ENCODE measurements at regions not wholly inside any gene's neighbourhood (a gene's known extent, or its start where the extent isn't known, plus 50 kb on each side); places are given as distances from the start of the nearest gene placed in this dataset.
"Not testable (repeated sequence)": the region's sequence is repeated elsewhere in the genome, so short reads cannot be mapped to it uniquely, and the experiment has no call there.

DNA sequence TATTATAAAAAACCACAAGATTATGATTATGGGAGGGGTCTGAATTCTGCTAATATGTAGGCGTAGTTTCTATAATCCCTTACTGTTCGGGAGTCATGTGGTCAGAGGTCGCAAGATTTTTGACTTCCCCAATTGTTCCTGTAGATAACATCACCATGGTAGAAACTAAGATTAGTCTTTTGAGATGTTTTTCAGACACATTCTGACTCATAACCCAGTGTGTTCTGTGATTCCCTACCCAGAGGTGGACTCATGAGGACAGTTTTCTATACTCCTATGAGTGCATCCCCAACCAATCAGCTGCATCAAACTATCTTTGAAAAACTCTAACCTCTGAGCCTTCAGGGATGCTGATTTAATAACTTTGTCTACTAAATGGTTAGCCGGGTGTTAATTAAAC, 175.5 kb downstream of the RFPL4B start:
- no peak for DNase-seq

- DNase-seq = no peak
These were observed 176.9 kb downstream of the RFPL4B start for GRCh38 chr6:112524071-112524470.

GRCh38 chr6:112525749-112526148, 178.6 kb downstream of the RFPL4B start:
- DNase-seq = no peak

GRCh38 chr6:112526594-112526993, 179.5 kb downstream of the RFPL4B start:
- DNase-seq = no peak

DNA sequence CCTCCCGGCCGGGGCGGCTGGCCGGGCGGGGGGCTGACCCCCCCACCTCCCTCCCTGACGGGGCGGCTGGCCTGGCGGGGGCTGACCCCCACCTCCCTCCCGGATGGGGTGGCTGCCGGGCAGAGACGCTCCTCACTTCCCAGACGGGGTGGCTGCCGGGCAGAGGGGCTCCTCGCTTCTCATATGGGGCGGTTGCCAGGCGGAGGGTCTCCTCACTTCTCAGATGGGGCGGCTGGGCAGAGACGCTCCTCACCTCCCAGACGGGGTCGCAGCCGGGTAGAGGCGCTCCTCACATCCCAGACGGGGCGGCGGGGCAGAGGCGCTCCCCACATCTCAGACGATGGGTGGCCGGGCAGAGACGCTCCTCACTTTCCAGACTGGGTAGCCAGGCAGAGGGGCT, 181.2 kb downstream of the RFPL4B start:
- DNase-seq = not testable (repeated sequence)

DNA sequence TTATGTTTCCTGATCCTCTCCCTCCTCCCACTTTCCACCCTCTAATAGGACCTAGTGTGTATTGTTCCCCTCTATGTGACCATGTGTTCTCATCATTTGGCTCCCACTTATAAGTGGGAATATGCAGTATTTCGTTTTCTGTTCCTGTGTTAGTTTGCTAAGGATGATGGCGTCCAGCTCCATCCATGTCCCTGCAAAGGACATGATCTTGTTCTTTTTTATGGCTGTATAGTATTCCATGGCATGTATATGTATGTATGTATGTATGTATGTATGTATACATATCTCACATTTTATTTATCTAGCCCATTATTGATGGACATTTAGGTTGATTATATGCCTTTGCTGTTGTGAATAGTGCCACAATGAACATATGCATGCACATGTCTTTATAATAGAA, 188.7 kb downstream of the RFPL4B start:
- DNase-seq = no peak

DNA sequence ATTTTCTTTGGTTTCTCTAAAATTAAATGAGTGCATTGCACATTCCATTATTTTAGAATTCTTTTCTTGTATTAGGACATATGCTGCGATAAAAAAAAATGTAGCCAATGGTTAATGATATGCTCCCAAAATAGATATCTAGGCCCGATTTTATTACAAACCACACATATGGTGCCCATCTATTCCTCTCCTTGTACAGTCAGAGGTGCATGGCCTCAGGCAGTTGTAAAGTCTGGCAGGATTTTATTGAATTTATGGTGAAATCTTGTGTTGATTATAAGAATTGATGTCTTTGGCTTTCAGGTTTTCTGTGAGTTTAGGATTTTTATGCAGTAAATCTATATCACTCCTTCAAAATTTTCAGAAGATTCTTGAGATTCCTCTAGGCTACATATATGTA, 192.2 kb downstream of the RFPL4B start:
- DNase-seq = no peak

GRCh38 chr6:112541847-112542246, 194.7 kb downstream of the RFPL4B start:
- DNase-seq = not testable (repeated sequence)

- not testable (repeated sequence) for DNase-seq
These were observed 200.4 kb downstream of the RFPL4B start for GRCh38 chr6:112547321-112548085.

DNA sequence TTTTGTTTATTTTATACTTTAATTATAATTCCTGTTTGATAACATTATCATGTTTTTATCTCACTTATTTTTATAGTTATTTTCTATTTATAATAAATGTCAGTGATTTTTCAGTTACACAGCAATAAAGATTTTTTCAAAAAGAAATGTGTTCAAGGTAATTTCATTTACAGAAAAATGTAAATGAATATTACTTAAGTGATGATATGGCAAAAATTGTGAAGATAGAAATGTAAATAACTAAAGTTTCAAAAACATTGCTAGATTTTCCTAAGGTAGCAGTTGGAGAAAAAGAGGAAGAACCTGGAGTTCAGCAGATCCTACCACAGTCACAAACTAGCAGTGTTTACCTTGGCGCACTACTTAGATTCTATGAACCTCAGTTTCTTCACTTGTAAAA, 202.6 kb downstream of the RFPL4B start:
- no peak for DNase-seq

GRCh38 chr6:112557435-112557834, 210.3 kb downstream of the RFPL4B start:
- DNase-seq = no peak

DNA sequence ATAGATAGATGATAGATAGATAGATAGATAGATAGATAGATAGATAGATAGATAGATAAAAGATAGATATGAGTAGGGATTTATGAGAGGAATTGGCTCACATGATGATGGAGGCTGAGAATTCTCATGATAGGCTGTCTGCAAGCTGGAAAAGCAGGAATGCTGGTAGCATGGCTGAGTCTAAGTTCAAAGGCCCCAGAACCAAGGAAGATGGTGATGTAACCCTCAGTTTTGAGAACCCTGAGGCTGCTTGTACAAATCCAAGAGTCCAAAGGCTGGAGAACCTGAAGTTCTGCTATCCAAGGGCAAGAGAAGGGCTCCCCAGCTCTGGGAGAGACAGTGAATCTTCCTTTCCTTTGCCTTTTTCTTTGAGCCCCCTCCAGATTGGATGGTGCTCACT, 210.8 kb downstream of the RFPL4B start:
- DNase-seq = no peak

- DNase-seq = no peak
These were observed 213.5 kb downstream of the RFPL4B start for GRCh38 chr6:112560651-112561050.

DNA sequence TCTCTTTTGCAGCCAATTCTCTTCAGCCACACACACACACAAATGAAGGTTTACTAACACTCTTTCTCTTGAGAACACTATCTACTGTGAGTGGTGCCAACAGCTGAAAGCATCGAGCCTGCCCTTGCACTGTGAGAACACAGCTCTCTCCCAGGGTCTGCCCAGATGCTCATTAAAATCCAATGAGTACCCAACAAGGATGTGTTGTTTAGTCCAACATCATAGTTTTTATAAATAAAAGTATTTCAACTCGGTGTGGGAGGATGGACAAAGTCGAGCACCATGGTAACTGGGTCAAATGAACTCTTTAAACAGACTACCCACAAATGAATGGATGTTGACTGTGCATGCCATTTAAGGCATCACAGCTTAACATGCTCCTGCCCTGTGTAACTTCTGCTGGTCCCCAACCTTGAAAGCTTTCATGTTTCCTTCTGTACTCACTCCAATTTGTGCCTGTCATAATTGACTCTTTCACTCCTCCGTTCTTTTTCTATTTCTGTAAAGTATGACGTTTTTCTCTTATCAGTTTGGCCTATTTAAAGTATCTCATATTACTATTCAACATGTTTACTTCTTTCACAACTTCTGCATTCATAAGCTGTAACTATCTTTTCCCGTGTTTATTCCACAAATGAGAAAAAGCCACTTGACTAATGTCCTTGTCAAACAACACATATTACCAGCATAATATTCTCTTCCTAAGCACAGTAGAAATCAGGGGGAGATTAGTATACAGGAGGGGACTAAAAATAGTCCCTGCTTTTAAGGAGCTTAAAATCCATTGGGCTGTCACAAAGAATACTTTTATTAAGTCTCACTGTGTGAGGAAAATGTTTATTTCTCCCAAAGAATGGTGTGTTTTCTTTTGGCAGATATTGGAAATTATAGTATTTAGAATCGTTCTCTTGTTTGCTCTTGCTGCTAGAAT, 215.4 kb downstream of the RFPL4B start:
- no peak for DNase-seq

GRCh38 chr6:112563368-112563767, 216.2 kb downstream of the RFPL4B start:
- no peak for DNase-seq

- no peak for DNase-seq
These were observed 220.9 kb downstream of the RFPL4B start for GRCh38 chr6:112568066-112568465.

DNA sequence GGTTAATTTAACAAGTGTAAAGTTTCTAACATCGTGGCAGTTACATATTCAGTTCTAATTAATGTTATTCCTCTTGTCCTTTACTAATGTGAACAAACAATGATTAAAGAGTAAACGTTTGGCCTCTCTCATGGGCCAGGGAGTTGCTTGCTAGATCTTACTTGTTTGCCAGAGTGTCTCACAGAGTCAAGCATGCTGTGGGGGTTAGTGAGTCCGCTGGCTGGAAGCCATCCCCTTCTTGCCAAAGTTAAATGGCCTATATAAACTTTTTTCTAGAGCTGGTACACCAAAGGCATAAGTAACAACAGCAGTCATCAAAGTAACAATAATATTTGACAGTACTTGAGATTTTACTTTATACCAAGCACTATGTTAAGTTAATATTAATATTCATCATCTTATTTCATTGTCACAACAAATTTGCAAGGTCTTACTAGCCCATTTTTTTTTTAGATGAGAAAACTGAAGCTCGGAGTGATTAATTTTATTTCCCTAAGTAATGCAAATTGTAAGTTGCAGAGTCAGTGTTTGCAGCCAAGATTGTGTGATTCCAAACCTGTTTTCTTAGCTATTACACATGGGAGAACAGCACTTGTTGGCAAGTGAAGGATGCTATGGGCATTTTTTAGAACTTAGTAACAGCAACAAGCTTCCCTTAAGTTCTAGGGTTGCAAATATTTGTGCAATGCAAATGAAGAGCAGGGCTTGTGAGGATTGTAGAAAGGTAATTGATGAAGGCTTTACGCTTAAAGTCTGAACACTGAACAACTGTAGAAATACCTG, 224.5 kb downstream of the RFPL4B start:
- DNase-seq = no peak

GRCh38 chr6:112574190-112574589, 227.1 kb downstream of the RFPL4B start:
- no peak for DNase-seq

GRCh38 chr6:112575309-112575834, 228.2 kb downstream of the RFPL4B start:
- DNase-seq = no peak

- DNase-seq = no peak
These were observed 229.3 kb downstream of the RFPL4B start for GRCh38 chr6:112576423-112576822.

DNA sequence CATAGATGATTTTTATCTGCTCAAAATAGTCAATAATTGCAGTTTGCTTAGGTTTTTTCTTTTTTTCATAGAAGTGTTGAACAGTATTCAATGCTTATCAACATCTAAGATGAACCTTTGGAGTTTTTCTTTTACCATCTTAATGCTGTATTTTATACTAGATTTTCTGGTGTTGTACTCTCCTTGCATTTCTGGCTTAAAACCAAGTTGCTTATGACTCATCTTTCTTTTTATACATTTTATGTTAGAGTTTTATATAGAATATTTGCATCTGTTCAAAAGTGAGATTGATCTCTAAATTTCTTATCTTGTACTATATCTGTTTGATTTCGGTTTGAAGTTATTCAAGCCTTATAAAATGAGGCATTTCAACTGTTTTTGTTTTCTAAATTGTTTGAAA, 232.5 kb downstream of the RFPL4B start:
- no peak for DNase-seq

DNA sequence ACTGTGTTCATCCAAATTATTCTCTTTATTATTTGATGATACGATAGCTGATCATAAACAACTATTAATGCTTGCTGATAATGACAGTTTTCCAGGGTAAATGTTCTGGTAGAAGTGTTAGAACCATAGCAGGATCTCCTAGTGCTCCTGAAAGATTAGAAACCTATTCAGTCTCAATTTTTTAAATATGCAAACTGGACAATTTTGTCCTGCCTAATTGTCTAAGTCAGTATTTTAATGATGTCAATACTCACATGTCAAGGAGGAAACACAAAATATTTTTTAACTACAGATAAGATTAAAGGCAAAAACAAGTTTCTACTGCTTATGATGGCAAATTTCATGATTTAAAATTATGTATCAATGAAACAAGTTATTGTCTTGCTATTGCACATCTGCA, 233.9 kb downstream of the RFPL4B start:
- DNase-seq = no peak

DNA sequence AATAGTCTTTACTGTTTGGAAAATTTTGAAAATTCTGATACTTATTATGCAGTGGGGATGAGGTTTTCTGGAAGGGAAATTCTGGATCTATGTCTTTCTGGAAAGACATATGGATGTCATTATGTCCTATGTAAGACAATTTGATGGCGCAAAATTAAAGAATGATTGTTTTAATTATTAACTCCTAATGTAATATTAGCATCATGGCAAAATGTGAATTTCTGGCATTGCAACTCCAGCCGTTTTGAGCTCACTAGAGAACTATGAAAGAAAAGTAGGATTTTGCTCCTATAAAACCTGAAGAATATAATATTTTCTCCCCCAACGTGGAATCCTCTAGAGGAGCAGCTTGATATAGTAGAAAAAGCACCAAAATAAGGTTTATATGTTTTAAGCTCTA, 243.2 kb downstream of the RFPL4B start:
- DNase-seq = no peak
